ENCODE measurements at regions not wholly inside any gene's neighbourhood (a gene's known extent, or its start where the extent isn't known, plus 50 kb on each side); places are given as distances from the start of the nearest gene placed in this dataset.

DNA sequence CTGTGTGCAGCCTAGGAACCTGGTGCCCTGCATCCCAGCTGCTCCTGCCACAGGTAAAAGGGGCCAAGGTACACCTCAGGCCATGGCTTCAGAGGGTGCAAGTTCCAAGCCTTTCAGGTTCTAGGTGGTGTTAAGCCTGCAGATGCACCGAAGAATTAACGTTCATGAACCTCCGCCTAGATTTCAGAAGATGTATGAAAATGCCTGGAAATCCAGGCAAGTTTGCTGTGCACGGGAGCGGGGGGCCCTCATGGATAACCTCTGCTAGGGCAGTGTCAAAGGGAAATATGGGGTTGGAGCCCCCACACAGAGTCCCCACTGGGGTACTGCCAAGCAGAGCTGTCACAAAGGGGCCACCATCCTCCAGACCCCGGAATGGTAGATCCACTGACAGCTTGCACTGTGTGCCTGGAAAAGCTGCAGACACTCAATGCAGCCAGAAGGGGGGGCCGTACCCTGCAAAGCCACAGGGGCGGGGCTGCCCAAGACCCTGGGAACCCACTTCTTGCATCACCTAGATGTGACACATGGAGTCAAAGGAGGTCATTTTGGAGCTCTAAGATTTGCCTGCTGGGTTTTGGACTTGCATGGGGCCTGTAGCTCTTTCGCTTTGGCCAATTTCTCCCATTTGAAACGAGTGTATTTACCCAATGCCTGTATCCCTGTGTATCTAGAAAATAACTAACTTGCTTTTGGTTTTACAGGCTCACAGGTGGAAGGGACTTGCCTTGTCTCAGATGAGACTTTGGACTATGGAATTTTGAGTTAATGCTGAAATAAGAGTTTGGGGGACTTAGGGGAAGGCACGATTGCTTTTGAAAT is 145.2 kb upstream of the C1QTNF3 start:
- peak; percentile 54 for TF ChIP-seq RAD21 (IDR thresholded peaks at IDR 0.05; ENCODE audit: low read depth)

GRCh38 chr5:34245813-34246212 is 202.8 kb upstream of the C1QTNF3 start:
- peak; percentile 78 for TF ChIP-seq CEBPB (IDR thresholded peaks at IDR 0.05)

DNA sequence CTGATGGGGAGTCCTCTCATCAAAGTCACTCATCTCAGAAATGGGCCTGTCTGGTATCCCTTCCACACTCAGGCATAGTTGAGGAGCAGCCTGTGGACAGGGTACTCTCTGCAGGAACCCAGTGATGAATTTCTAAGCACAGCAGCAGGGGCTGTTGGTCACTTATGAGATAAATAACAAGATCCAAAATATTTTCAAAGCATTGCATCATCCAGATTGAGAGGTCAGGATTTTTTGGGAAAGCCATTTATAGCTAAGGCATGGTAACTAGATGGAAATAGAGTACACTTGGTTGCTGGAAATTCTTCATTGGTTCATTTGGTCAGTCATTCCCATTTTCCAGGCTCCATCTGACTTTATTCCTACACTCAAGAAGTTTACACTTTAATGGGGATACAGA is 246.8 kb upstream of the RAI14 start:
- TF ChIP-seq FOXM1 (IDR thresholded peaks at IDR 0.05; ENCODE audit: borderline replicate concordance, low read depth) = no peak
- no peak for TF ChIP-seq NFIC (IDR thresholded peaks at IDR 0.05)
- no peak for TF ChIP-seq TCF12 (IDR thresholded peaks at IDR 0.05; ENCODE audit: low read depth)
- no peak for TF ChIP-seq TAF1 (IDR thresholded peaks at IDR 0.05; ENCODE audit: low read depth)
- TF ChIP-seq EGR1 (IDR thresholded peaks at IDR 0.05) = no peak
- TF ChIP-seq EP300 (IDR thresholded peaks at IDR 0.05; ENCODE audit: borderline replicate concordance) = no peak
- no peak for TF ChIP-seq RAD21 (IDR thresholded peaks at IDR 0.05; ENCODE audit: low read depth)
- TF ChIP-seq CEBPB (IDR thresholded peaks at IDR 0.05) = no peak
- no peak for TF ChIP-seq ZBTB7A (IDR thresholded peaks at IDR 0.05; ENCODE audit: low read depth)
- no peak for TF ChIP-seq CREB1 (IDR thresholded peaks at IDR 0.05; ENCODE audit: low read depth)
- no peak for TF ChIP-seq TEAD4 (IDR thresholded peaks at IDR 0.05)
- TF ChIP-seq MAX (IDR thresholded peaks at IDR 0.05) = no peak
- TF ChIP-seq YY1 (IDR thresholded peaks at IDR 0.05; ENCODE audit: low read depth) = no peak
- TF ChIP-seq, protein P1, sequence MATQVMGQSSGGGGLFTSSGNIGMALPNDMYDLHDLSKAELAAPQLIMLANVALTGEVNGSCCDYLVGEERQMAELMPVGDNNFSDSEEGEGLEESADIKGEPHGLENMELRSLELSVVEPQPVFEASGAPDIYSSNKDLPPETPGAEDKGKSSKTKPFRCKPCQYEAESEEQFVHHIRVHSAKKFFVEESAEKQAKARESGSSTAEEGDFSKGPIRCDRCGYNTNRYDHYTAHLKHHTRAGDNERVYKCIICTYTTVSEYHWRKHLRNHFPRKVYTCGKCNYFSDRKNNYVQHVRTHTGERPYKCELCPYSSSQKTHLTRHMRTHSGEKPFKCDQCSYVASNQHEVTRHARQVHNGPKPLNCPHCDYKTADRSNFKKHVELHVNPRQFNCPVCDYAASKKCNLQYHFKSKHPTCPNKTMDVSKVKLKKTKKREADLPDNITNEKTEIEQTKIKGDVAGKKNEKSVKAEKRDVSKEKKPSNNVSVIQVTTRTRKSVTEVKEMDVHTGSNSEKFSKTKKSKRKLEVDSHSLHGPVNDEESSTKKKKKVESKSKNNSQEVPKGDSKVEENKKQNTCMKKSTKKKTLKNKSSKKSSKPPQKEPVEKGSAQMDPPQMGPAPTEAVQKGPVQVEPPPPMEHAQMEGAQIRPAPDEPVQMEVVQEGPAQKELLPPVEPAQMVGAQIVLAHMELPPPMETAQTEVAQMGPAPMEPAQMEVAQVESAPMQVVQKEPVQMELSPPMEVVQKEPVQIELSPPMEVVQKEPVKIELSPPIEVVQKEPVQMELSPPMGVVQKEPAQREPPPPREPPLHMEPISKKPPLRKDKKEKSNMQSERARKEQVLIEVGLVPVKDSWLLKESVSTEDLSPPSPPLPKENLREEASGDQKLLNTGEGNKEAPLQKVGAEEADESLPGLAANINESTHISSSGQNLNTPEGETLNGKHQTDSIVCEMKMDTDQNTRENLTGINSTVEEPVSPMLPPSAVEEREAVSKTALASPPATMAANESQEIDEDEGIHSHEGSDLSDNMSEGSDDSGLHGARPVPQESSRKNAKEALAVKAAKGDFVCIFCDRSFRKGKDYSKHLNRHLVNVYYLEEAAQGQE (IDR thresholded peaks at IDR 0.05; ENCODE audit: low read depth) = no peak
- TF ChIP-seq, protein P2, sequence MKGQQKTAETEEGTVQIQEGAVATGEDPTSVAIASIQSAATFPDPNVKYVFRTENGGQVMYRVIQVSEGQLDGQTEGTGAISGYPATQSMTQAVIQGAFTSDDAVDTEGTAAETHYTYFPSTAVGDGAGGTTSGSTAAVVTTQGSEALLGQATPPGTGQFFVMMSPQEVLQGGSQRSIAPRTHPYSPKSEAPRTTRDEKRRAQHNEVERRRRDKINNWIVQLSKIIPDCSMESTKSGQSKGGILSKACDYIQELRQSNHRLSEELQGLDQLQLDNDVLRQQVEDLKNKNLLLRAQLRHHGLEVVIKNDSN (IDR thresholded peaks at IDR 0.05) = no peak

GRCh38 chr5:34410411-34411139 is 245.6 kb upstream of the RAI14 start:
- TF ChIP-seq YY1 (IDR thresholded peaks at IDR 0.05; ENCODE audit: low read depth) (0 out of 2 replicates have a peak, but pooled peaks have one; percentile 31), MAX (IDR thresholded peaks at IDR 0.05) (no peak), RAD21 (IDR thresholded peaks at IDR 0.05; ENCODE audit: low read depth) (no peak), TAF1 (IDR thresholded peaks at IDR 0.05; ENCODE audit: low read depth) (no peak), TCF12 (IDR thresholded peaks at IDR 0.05; ENCODE audit: low read depth) (no peak), EGR1 (IDR thresholded peaks at IDR 0.05) (no peak), NFIC (IDR thresholded peaks at IDR 0.05) (peak; percentile 27; the same call in 1 of the 2 replicates), EP300 (IDR thresholded peaks at IDR 0.05; ENCODE audit: borderline replicate concordance) (no peak), CEBPB (IDR thresholded peaks at IDR 0.05) (no peak), FOXM1 (IDR thresholded peaks at IDR 0.05; ENCODE audit: borderline replicate concordance, low read depth) (0 out of 2 replicates have a peak, but pooled peaks have one; percentile 21), TEAD4 (IDR thresholded peaks at IDR 0.05) (peak; percentile 85), ZBTB7A (IDR thresholded peaks at IDR 0.05; ENCODE audit: low read depth) (no peak), CREB1 (IDR thresholded peaks at IDR 0.05; ENCODE audit: low read depth) (no peak)
- TF ChIP-seq, protein P2 (IDR thresholded peaks at IDR 0.05) = no peak
- TF ChIP-seq, protein P1 (IDR thresholded peaks at IDR 0.05; ENCODE audit: low read depth) = no peak

DNA sequence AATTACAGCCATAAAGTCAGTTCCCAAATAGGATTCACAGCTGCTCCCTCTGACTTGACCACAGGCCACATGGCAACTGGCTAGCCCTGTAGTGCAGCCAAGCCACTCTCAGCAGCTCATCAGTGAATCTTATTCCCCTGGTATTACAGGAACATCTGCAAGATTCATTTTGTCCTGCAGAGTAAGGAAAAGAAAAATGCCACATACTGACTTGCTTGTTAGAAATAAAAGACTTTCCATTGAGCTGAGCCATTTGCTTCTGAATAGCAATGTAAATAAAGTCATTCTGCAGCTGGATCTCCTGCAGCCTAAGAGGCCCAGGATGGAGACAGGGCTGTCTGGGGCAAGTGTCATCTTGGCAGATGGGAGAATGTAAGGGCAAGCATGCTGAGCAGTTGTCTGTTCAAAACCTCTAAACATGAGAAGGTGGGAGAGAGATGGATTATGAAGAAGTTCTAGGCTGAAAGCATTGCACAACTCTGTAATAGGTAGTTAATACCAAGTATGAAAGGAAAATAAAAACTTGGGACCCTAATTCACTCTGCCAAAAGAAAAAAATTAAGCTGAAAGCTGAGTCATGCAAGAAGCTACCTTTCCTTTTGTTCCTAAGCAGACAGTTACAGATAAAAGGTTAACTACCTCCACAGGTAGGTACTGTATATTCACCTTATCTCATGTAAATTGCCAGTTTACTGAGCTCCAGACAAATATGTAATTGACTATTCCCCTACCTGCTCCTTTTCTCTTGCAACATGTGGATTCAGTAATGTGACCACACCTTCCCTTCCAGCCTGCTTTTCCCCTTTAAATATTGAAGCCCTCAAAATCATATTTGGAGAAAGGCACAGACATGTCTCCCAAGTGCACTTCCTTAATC is 244.4 kb upstream of the RAI14 start:
- no peak for TF ChIP-seq NFIC (IDR thresholded peaks at IDR 0.05)
- no peak for TF ChIP-seq CEBPB (IDR thresholded peaks at IDR 0.05)
- TF ChIP-seq EP300 (IDR thresholded peaks at IDR 0.05; ENCODE audit: borderline replicate concordance) = no peak
- no peak for TF ChIP-seq YY1 (IDR thresholded peaks at IDR 0.05; ENCODE audit: low read depth)
- TF ChIP-seq MAX (IDR thresholded peaks at IDR 0.05) = no peak
- no peak for TF ChIP-seq TCF12 (IDR thresholded peaks at IDR 0.05; ENCODE audit: low read depth)
- TF ChIP-seq, protein P2 (IDR thresholded peaks at IDR 0.05) = no peak
- TF ChIP-seq EGR1 (IDR thresholded peaks at IDR 0.05) = no peak
- TF ChIP-seq CREB1 (IDR thresholded peaks at IDR 0.05; ENCODE audit: low read depth) = no peak
- no peak for TF ChIP-seq TAF1 (IDR thresholded peaks at IDR 0.05; ENCODE audit: low read depth)
- TF ChIP-seq, protein P1 (IDR thresholded peaks at IDR 0.05; ENCODE audit: low read depth) = no peak
- TF ChIP-seq FOXM1 (IDR thresholded peaks at IDR 0.05; ENCODE audit: borderline replicate concordance, low read depth) = no peak
- no peak for TF ChIP-seq ZBTB7A (IDR thresholded peaks at IDR 0.05; ENCODE audit: low read depth)
- TF ChIP-seq RAD21 (IDR thresholded peaks at IDR 0.05; ENCODE audit: low read depth) = no peak
- TF ChIP-seq TEAD4 (IDR thresholded peaks at IDR 0.05) = no peak
